Epithelial cell of proximal tubule (primary cell): ENCODE measurements at regions not wholly inside any gene's neighbourhood (a gene's known extent, or its start where the extent isn't known, plus 50 kb on each side); places are given as distances from the start of the nearest gene placed in this dataset.

Experiments used
- DNase-seq: peaks from one replicate; pipeline ENCODE4 v3.0.0-alpha.2; 2011; ENCODE audit warnings: low read depth
- H3K4me3 ChIP-seq: 2 replicates; pipeline ENCODE4 v1.5.1; 2011; ENCODE audit warnings: low read depth, mild to moderate bottlenecking, low read length
- CTCF ChIP-seq: conservative IDR thresholded peaks from 2 replicates; pipeline ENCODE4 v1.5.1; 2012; ENCODE audit warnings: low read depth, mild to moderate bottlenecking, low read length

DNA sequence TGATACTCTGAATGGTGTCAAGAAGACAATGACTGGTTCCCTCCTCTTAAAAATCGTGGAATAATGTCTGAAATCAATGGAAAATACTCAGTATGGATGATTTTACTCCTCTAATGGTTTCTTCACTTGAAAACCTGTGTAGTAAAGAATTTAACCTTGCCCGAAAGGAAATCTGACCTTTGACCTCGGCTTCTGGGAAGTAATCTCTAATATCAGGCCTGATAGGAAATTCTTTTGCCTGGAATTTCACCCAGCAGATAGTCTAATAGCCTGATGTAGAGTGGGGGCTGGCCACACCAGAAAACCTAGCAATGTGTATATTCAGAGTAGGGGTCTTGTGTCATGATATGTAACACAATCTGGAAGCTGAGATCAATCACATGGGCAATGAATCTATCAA lies 91.5 kb upstream of the GOLIM4 start:
- no peak for TF ChIP-seq CTCF
- DNase-seq = no peak
- no peak overlapping the region for H3K4me3 ChIP-seq

GRCh38 chr3:168186293-168186983 lies 90.7 kb upstream of the GOLIM4 start:
- TF ChIP-seq CTCF = no peak
- H3K4me3 ChIP-seq = no peak overlapping the region

GRCh38 chr3:168183774-168184173 lies 88.0 kb upstream of the GOLIM4 start:
- no peak for TF ChIP-seq CTCF
- DNase-seq = no peak

More at GRCh38 chr3:168186293-168186983, 90.7 kb upstream of the GOLIM4 start:
- no peak for DNase-seq

DNA sequence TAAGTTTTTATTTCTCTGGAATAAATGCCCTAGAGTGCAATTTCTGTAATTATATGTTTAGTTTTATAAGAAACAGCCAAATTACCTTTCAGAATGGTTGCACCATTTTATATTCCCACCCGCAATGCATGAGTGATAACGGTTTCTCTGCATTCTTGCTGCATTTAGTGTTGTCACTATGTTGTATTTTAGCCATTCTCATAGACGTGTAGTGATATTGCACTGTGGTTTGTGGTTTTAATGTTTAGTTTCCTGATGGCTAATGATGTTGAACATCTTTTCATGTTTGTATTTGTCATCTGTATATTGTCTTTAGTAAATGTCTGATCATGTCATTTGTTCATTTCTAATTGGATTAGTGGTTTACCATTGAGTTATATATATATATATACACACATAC lies 73.0 kb upstream of the GOLIM4 start:
- no peak for TF ChIP-seq CTCF
- no peak overlapping the region for H3K4me3 ChIP-seq
- no peak for DNase-seq

More at GRCh38 chr3:168183774-168184173, 88.0 kb upstream of the GOLIM4 start:
- H3K4me3 ChIP-seq = no peak overlapping the region

GRCh38 chr3:168165390-168166269 lies 69.9 kb upstream of the GOLIM4 start:
- H3K4me3 ChIP-seq = no peak overlapping the region
- TF ChIP-seq CTCF = peak; percentile 81

DNA sequence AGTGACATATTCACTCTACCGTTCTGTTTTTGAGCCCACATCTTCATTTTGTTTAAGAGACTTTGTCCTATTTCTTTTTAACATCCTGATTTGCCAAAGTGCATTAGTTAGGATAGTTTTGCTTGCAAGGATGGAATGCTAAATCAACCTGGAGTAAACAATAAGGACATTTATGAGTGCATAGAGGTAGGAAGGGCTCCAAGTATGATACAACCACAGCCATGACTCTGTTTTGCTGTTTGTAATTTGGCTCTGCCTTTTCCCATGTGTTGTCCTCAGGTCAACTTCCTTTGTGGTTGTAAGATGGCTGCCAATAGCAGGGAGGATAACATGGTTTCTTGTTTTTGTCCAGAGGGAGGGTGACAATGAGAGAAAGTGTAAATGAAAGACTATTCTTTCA lies 66.4 kb upstream of the GOLIM4 start:
- no peak for DNase-seq
- H3K4me3 ChIP-seq = no peak overlapping the region
- no peak for TF ChIP-seq CTCF

More at GRCh38 chr3:168165390-168166269, 69.9 kb upstream of the GOLIM4 start:
- DNase-seq = peak; percentile 27
